ENCODE measurements at regions not wholly inside any gene's neighbourhood (a gene's known extent, or its start where the extent isn't known, plus 50 kb on each side); places are given as distances from the start of the nearest gene placed in this dataset.

- in situ Hi-C loops (cut with MboI; ENCODE audit: low sequenced_read_pairs, unreplicated experiment) = no loop called here
- no peak for TF ChIP-seq CTCF (IDR thresholded peaks at IDR 0.05; ENCODE audit: borderline replicate concordance, control extremely low read depth, extremely low read depth, insufficient read depth, missing control alignments)
These were observed 924.3 kb downstream of the BCL11B start for GRCh38 chr14:98347686-98348085.

GRCh38 chr14:98348505-98348904 is 923.5 kb downstream of the BCL11B start:
- in situ Hi-C loops (cut with MboI; ENCODE audit: low sequenced_read_pairs, unreplicated experiment) = no loop called here
- no peak for TF ChIP-seq CTCF (IDR thresholded peaks at IDR 0.05; ENCODE audit: borderline replicate concordance, control extremely low read depth, extremely low read depth, insufficient read depth, missing control alignments)
- no peak for DNase-seq (ENCODE audit: low spot score)

More at GRCh38 chr14:98347686-98348085, 924.3 kb downstream of the BCL11B start:
- DNase-seq (ENCODE audit: low spot score) = no peak

- in situ Hi-C loops (cut with MboI; ENCODE audit: low sequenced_read_pairs, unreplicated experiment) = no loop called here
These were observed 921.8 kb downstream of the BCL11B start for GRCh38 chr14:98350213-98350612.

GRCh38 chr14:98364961-98365360 is 907.0 kb downstream of the BCL11B start:
- in situ Hi-C loops (cut with MboI; ENCODE audit: low sequenced_read_pairs, unreplicated experiment) = no loop called here
- TF ChIP-seq CTCF (IDR thresholded peaks at IDR 0.05; ENCODE audit: borderline replicate concordance, control extremely low read depth, extremely low read depth, insufficient read depth, missing control alignments) = no peak
- no peak for DNase-seq (ENCODE audit: low spot score)

More at GRCh38 chr14:98350213-98350612, 921.8 kb downstream of the BCL11B start:
- no peak for TF ChIP-seq CTCF (IDR thresholded peaks at IDR 0.05; ENCODE audit: borderline replicate concordance, control extremely low read depth, extremely low read depth, insufficient read depth, missing control alignments)
- no peak for DNase-seq (ENCODE audit: low spot score)

- in situ Hi-C loops (cut with MboI; ENCODE audit: low sequenced_read_pairs, unreplicated experiment) = no loop called here
- TF ChIP-seq CTCF (IDR thresholded peaks at IDR 0.05; ENCODE audit: borderline replicate concordance, control extremely low read depth, extremely low read depth, insufficient read depth, missing control alignments) = no peak
- DNase-seq (ENCODE audit: low spot score) = no peak
These were observed 905.6 kb downstream of the BCL11B start for GRCh38 chr14:98366429-98366828.

GRCh38 chr14:98368221-98368620 is 903.8 kb downstream of the BCL11B start:
- in situ Hi-C loops (cut with MboI; ENCODE audit: low sequenced_read_pairs, unreplicated experiment) = no loop called here
- DNase-seq (ENCODE audit: low spot score) = no peak
- TF ChIP-seq CTCF (IDR thresholded peaks at IDR 0.05; ENCODE audit: borderline replicate concordance, control extremely low read depth, extremely low read depth, insufficient read depth, missing control alignments) = no peak

- DNase-seq (ENCODE audit: low spot score) = no peak
- in situ Hi-C loops (cut with MboI; ENCODE audit: low sequenced_read_pairs, unreplicated experiment) = no loop called here
- TF ChIP-seq CTCF (IDR thresholded peaks at IDR 0.05; ENCODE audit: borderline replicate concordance, control extremely low read depth, extremely low read depth, insufficient read depth, missing control alignments) = no peak
These were observed 903.1 kb downstream of the BCL11B start for GRCh38 chr14:98368916-98369315.
